HL-60 (cell line): ENCODE measurements at regions not wholly inside any gene's neighbourhood (a gene's known extent, or its start where the extent isn't known, plus 50 kb on each side); places are given as distances from the start of the nearest gene placed in this dataset.

ENCODE experiments used
- GABPA ChIP-seq: IDR thresholded peaks from 2 replicates; pipeline ENCODE4 v1.6.1; 2012; ENCODE audit warnings: low read depth
- POLR2AphosphoS5 ChIP-seq: IDR thresholded peaks from 2 replicates; pipeline ENCODE4 v1.6.1; 2012; ENCODE audit warnings: low read depth
- SPI1 ChIP-seq: IDR thresholded peaks from 2 replicates; pipeline ENCODE4 v1.6.1; 2012; ENCODE audit warnings: low read depth, mild to moderate bottlenecking, borderline replicate concordance
- TF ChIP-seq, protein P1 (sequence below): IDR thresholded peaks from one replicate; pipeline ENCODE4 v1.5.1; 2011; ENCODE audit warnings: low read length, control low read depth, inconsistent platforms; ENCODE audit not compliant: insufficient read depth
- TF ChIP-seq, protein P2 (sequence below): IDR thresholded peaks from 2 replicates; pipeline ENCODE4 v1.6.1; 2012; ENCODE audit warnings: low read depth; ENCODE audit not compliant: insufficient replicate concordance

DNA sequence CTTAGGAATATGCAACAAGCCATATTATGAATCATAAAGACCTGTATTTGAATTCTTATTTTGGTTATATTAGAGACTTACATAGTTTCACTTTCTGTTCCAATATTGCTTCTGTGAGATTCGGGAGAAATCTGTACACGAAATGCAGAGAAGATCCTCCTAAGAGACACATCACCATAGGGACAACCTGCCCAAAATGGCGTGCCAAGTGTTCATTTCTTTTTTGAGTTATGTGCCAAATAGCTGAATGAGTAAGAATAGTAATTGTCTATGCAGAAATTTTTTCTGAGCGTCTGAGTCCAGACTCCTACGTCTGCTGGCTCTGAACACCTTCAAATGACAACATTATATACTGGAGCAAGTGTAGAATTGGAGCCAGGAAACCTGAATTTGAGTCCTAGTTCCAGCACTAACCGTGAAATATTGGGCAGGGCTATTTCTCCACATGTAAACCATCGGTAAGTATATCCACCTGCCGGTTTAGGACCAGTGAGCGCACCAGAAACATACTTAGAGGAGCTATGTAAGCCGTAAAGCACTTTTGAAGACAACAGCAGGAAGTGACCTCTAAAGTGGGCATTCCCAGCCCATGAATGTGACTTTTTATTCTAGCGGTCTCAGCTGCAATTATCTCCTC lies 163.9 kb upstream of the DMRT1 start:
- TF ChIP-seq, protein P1, sequence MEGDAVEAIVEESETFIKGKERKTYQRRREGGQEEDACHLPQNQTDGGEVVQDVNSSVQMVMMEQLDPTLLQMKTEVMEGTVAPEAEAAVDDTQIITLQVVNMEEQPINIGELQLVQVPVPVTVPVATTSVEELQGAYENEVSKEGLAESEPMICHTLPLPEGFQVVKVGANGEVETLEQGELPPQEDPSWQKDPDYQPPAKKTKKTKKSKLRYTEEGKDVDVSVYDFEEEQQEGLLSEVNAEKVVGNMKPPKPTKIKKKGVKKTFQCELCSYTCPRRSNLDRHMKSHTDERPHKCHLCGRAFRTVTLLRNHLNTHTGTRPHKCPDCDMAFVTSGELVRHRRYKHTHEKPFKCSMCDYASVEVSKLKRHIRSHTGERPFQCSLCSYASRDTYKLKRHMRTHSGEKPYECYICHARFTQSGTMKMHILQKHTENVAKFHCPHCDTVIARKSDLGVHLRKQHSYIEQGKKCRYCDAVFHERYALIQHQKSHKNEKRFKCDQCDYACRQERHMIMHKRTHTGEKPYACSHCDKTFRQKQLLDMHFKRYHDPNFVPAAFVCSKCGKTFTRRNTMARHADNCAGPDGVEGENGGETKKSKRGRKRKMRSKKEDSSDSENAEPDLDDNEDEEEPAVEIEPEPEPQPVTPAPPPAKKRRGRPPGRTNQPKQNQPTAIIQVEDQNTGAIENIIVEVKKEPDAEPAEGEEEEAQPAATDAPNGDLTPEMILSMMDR: no peak
- no peak for TF ChIP-seq POLR2AphosphoS5
- TF ChIP-seq GABPA: no peak
- TF ChIP-seq, protein P2, sequence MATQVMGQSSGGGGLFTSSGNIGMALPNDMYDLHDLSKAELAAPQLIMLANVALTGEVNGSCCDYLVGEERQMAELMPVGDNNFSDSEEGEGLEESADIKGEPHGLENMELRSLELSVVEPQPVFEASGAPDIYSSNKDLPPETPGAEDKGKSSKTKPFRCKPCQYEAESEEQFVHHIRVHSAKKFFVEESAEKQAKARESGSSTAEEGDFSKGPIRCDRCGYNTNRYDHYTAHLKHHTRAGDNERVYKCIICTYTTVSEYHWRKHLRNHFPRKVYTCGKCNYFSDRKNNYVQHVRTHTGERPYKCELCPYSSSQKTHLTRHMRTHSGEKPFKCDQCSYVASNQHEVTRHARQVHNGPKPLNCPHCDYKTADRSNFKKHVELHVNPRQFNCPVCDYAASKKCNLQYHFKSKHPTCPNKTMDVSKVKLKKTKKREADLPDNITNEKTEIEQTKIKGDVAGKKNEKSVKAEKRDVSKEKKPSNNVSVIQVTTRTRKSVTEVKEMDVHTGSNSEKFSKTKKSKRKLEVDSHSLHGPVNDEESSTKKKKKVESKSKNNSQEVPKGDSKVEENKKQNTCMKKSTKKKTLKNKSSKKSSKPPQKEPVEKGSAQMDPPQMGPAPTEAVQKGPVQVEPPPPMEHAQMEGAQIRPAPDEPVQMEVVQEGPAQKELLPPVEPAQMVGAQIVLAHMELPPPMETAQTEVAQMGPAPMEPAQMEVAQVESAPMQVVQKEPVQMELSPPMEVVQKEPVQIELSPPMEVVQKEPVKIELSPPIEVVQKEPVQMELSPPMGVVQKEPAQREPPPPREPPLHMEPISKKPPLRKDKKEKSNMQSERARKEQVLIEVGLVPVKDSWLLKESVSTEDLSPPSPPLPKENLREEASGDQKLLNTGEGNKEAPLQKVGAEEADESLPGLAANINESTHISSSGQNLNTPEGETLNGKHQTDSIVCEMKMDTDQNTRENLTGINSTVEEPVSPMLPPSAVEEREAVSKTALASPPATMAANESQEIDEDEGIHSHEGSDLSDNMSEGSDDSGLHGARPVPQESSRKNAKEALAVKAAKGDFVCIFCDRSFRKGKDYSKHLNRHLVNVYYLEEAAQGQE: no peak
- TF ChIP-seq SPI1: no peak
